Esophagus muscularis mucosa (tissue), 3 donors: ENCODE measurements at regions not wholly inside any gene's neighbourhood (a gene's known extent, or its start where the extent isn't known, plus 50 kb on each side); places are given as distances from the start of the nearest gene placed in this dataset.

Experiments
- POLR2AphosphoS5 ChIP-seq, 2 donors: sonication (generic); formaldehyde crosslinking; IDR thresholded peaks; one replicate each; pipeline ENCODE4 v1.6.1; 2017; ENCODE audit warnings: antibody characterized with exemption in 2 of 2
- TF ChIP-seq, protein P1 (sequence below), 3 experiments: fragments of 200-600 bp in 2 of 3; fragments of 450-650 bp in 1 of 3; sonication (generic) in 2 of 3; IDR thresholded peaks; one replicate each; pipeline ENCODE4 v1.5.1; 2017 to 2019; ENCODE audit warnings: antibody characterized with exemption in 3 of 3, mild to moderate bottlenecking in 2 of 3, moderate library complexity in 1 of 3

DNA sequence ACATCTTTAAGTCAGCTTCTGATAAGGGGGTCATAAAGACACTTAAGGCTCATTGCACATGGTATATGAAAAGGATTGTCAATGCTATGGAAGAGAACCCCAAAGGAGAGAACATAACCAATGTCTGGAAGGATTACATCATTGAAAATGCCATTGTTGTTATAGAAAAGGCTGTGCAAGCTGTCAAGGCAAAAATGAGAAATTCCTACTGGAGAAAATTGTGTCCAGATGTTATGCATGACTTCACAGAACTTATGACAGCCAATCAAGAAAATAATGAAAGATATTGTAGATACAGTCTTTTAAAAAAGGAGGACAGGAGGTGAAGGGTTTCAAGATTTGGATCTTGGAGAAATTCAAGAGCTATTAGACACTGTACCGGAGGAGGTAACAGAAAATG is 96.3 kb upstream of the MBNL1 start:
- TF ChIP-seq, protein P1, sequence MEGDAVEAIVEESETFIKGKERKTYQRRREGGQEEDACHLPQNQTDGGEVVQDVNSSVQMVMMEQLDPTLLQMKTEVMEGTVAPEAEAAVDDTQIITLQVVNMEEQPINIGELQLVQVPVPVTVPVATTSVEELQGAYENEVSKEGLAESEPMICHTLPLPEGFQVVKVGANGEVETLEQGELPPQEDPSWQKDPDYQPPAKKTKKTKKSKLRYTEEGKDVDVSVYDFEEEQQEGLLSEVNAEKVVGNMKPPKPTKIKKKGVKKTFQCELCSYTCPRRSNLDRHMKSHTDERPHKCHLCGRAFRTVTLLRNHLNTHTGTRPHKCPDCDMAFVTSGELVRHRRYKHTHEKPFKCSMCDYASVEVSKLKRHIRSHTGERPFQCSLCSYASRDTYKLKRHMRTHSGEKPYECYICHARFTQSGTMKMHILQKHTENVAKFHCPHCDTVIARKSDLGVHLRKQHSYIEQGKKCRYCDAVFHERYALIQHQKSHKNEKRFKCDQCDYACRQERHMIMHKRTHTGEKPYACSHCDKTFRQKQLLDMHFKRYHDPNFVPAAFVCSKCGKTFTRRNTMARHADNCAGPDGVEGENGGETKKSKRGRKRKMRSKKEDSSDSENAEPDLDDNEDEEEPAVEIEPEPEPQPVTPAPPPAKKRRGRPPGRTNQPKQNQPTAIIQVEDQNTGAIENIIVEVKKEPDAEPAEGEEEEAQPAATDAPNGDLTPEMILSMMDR (IDR thresholded peaks at IDR 0.05) = no peak
- no peak for TF ChIP-seq POLR2AphosphoS5 (IDR thresholded peaks at IDR 0.05)
